RWPE1 (cell line): ENCODE measurements at regions not wholly inside any gene's neighbourhood (a gene's known extent, or its start where the extent isn't known, plus 50 kb on each side); places are given as distances from the start of the nearest gene placed in this dataset.

Experiments
- CTCF ChIA-PET: fragments of 350-600 bp; sonication (Branson Sonifier 250); formaldehyde crosslinking; extraction: SDS; loops from one replicate; lab custom pipeline; 2021; lab: Yijun Ruan, JAX
- POLR2A ChIA-PET: fragments of 400-600 bp; formaldehyde crosslinking; extraction: SDS; loops from one replicate; lab custom pipeline; 2020; ENCODE audit warnings: antibody characterized with exemption; ENCODE audit not compliant: low non-redundant PET; lab: Yijun Ruan, JAX
- DNase-seq: peaks from one replicate; pipeline ENCODE4 v3.0.0; 2012; ENCODE audit warnings: low spot score
- H3K27ac ChIP-seq: fragments of 450-650 bp; 2 replicates; pipeline ENCODE4 v1.5.1; 2017
- CTCF ChIP-seq: fragments of 450-650 bp; conservative IDR thresholded peaks from 2 replicates; pipeline ENCODE4 v1.5.1; 2017; ENCODE audit warnings: low read depth, mild to moderate bottlenecking

- CTCF ChIA-PET = interaction anchor here (0.8 kb wide), 1 partner anchor 608 kb away, joined by 4 read pairs; no protein-coding TSS in a partner anchor
- no peak for TF ChIP-seq CTCF
- H3K27ac ChIP-seq = no peak overlapping the region
- POLR2A ChIA-PET = no interaction called here
- DNase-seq = no peak
Observed at GRCh38 chr3:168239287-168239686, 143.6 kb upstream of the GOLIM4 start.

- CTCF ChIA-PET = no interaction called here
- no peak overlapping the region for H3K27ac ChIP-seq
- no peak for TF ChIP-seq CTCF
- no peak for DNase-seq
- POLR2A ChIA-PET = no interaction called here
Observed at GRCh38 chr3:168233001-168233400, 137.3 kb upstream of the GOLIM4 start.

- no peak for TF ChIP-seq CTCF
- DNase-seq = no peak
- POLR2A ChIA-PET = no interaction called here
- no peak overlapping the region for H3K27ac ChIP-seq
- CTCF ChIA-PET = no interaction called here
Observed at GRCh38 chr3:168223085-168223484, 127.4 kb upstream of the GOLIM4 start.

GRCh38 chr3:168220556-168220955 is 124.8 kb upstream of the GOLIM4 start:
- no peak overlapping the region for H3K27ac ChIP-seq
- ChIA-PET CTCF (interaction anchor here (0.6 to 0.8 kb wide), 2 partner anchors 11 to 260 kb away, joined by 3 to 5 read pairs; no protein-coding TSS in a partner anchor), POLR2A (no interaction called here)
- no peak for TF ChIP-seq CTCF
- DNase-seq = no peak

- TF ChIP-seq CTCF = no peak
- no peak overlapping the region for H3K27ac ChIP-seq
- ChIA-PET CTCF (no interaction called here), POLR2A (no interaction called here)
- DNase-seq = no peak
Observed at GRCh38 chr3:168219530-168219929, 123.8 kb upstream of the GOLIM4 start.

- TF ChIP-seq CTCF = no peak
- DNase-seq = no peak
- no peak overlapping the region for H3K27ac ChIP-seq
- ChIA-PET CTCF (no interaction called here), POLR2A (no interaction called here)
Observed at GRCh38 chr3:168218600-168218999, 122.9 kb upstream of the GOLIM4 start.
